Gastrocnemius medialis (tissue), 4 donors: ENCODE measurements at regions not wholly inside any gene's neighbourhood (a gene's known extent, or its start where the extent isn't known, plus 50 kb on each side); places are given as distances from the start of the nearest gene placed in this dataset.
"Not testable (repeated sequence)": the region's sequence is repeated elsewhere in the genome, so short reads cannot be mapped to it uniquely, and the experiment has no call there.

Experiments
- ATAC-seq, 2 donors: fragments of 150-250 bp; one replicate each; pipeline ENCODE4 v1.9.1; 2016
- DNase-seq, 2 donors: peaks; one replicate each; pipeline ENCODE4 v3.0.0-alpha.2; 2019
- H3K27ac ChIP-seq, 4 donors: fragments of 200-600 bp; sonication (generic); 1 replicate in 1 of 4; 2 replicates in 3 of 4; pipeline ENCODE4 v1.5.1; 2016 to 2018; ENCODE audit warnings: mild to moderate bottlenecking in 2 of 4, moderate library complexity in 1 of 4
- H3K27me3 ChIP-seq, 3 donors: fragments of 200-600 bp; sonication (generic) in 2 of 3; 1 replicate in 1 of 3; 2 replicates in 2 of 3; pipeline versions ENCODE4 v1.5.1 to v1.6.0; 2016 to 2019; ENCODE audit warnings: mild to moderate bottlenecking in 1 of 3, moderate library complexity in 1 of 3
- H3K36me3 ChIP-seq, 2 donors: fragments of 200-600 bp; sonication (generic) in 1 of 2; one replicate each; pipeline ENCODE4 v1.5.1; 2017 to 2018
- H3K4me1 ChIP-seq, 2 donors: fragments of 200-600 bp; sonication (generic) in 1 of 2; one replicate each; pipeline ENCODE4 v1.5.1; 2016 to 2017; ENCODE audit warnings: mild to moderate bottlenecking in 2 of 2
- H3K4me3 ChIP-seq, 4 donors: fragments of 200-600 bp; sonication (generic) in 3 of 4; 1 replicate in 1 of 4; 2 replicates in 3 of 4; pipeline ENCODE4 v1.5.1; 2016 to 2019; ENCODE audit warnings: mild to moderate bottlenecking in 2 of 4
- H3K9me3 ChIP-seq, 3 donors: fragments of 200-600 bp; sonication (generic) in 2 of 3; 1 replicate in 1 of 3; 2 replicates in 2 of 3; pipeline ENCODE4 v1.5.1; 2016 to 2019
- CTCF ChIP-seq, 5 experiments: fragments of 450-650 bp in 3 of 5; fragments of 200-600 bp in 2 of 5; sonication (generic) in 2 of 5; IDR thresholded peaks in 4 of 5; conservative IDR thresholded peaks in 1 of 5; 1 replicate in 4 of 5; 2 replicates in 1 of 5; pipeline ENCODE4 v1.5.1; 2016 to 2019; ENCODE audit warnings: antibody characterized with exemption in 5 of 5, mild to moderate bottlenecking in 3 of 5, moderate library complexity in 3 of 5
- POLR2A ChIP-seq, 2 donors: fragments of 450-650 bp; IDR thresholded peaks; one replicate each; pipeline ENCODE4 v1.6.1; 2017; ENCODE audit warnings: antibody characterized with exemption in 2 of 2, mild to moderate bottlenecking in 2 of 2, moderate library complexity in 2 of 2
- in situ Hi-C, 4 donors: fragments of 200-750 bp; cut with MboI; loops; one replicate each; pipeline versions ENCODE4 v1.15.0 to v1.8.0; 2017; ENCODE audit warnings: low sequenced_read_pairs in 4 of 4
- intact Hi-C: fragments of 100-400 bp; cut with DNase I; formaldehyde crosslinking; loops from one replicate; pipeline ENCODE4 v1.15.1; 2023; ENCODE audit warnings: low total_unique reads

GRCh38 chr10:33697016-33697415 lies 362.5 kb upstream of the NRP1 start:
- no peak for ATAC-seq
- no peak for DNase-seq
- Histone ChIP-seq H3K9me3 (no peaks in the 10 kb centered on the region), H3K4me1 (no peaks in the 10 kb centered on the region), H3K27ac (no peak overlapping the region), H3K36me3 (no peaks in the 10 kb centered on the region), H3K4me3 (no peak overlapping the region), H3K27me3 (no peaks in the 10 kb centered on the region)
- TF ChIP-seq CTCF (IDR thresholded peaks at IDR 0.05 in 4 of 5, conservative IDR thresholded peaks at IDR 0.05 in 1 of 5) (no peak), POLR2A (IDR thresholded peaks at IDR 0.05) (no peak)
- in situ Hi-C loops, result no loop called here
- intact Hi-C loops, result no loop called here

- in situ Hi-C loops (no loop called here), intact Hi-C loops (no loop called here)
- no peak overlapping the region for H3K27ac ChIP-seq
- no peaks in the 10 kb centered on the region for H3K27me3 ChIP-seq
- ATAC-seq (no peak), DNase-seq (no peak)
- H3K4me3 ChIP-seq, result no peak overlapping the region
- no peaks in the 10 kb centered on the region for H3K36me3 ChIP-seq
- TF ChIP-seq POLR2A (IDR thresholded peaks at IDR 0.05), result no peak
- no peak for TF ChIP-seq CTCF (IDR thresholded peaks at IDR 0.05 in 4 of 5, conservative IDR thresholded peaks at IDR 0.05 in 1 of 5)
- no peaks in the 10 kb centered on the region for H3K9me3 ChIP-seq
- no peaks in the 10 kb centered on the region for H3K4me1 ChIP-seq
These were observed 361.1 kb upstream of the NRP1 start for GRCh38 chr10:33695536-33695935.

- H3K4me3 ChIP-seq, H3K27me3 ChIP-seq, H3K9me3 ChIP-seq, H3K36me3 ChIP-seq, DNase-seq, H3K4me1 ChIP-seq, ATAC-seq, H3K27ac ChIP-seq, intact Hi-C loops, in situ Hi-C loops: not testable (repeated sequence)
These were observed 356.1 kb upstream of the NRP1 start for GRCh38 chr10:33690536-33690935.

- intact Hi-C loops, result no loop called here
- ATAC-seq (no peak), DNase-seq (no peak)
- no peaks in the 10 kb centered on the region for H3K4me1 ChIP-seq
- H3K27me3 ChIP-seq, result no peaks in the 10 kb centered on the region
- TF ChIP-seq POLR2A (IDR thresholded peaks at IDR 0.05) (no peak), CTCF (IDR thresholded peaks at IDR 0.05 in 4 of 5, conservative IDR thresholded peaks at IDR 0.05 in 1 of 5) (no peak)
- no peaks in the 10 kb centered on the region for H3K36me3 ChIP-seq
- H3K9me3 ChIP-seq, result peaks cover 0 to 4% (median 0%) of the 10 kb centered on the region in 3 donors
- H3K27ac ChIP-seq, result no peak overlapping the region
- no peak overlapping the region for H3K4me3 ChIP-seq
- in situ Hi-C loops, result no loop called here
These were observed 354.0 kb upstream of the NRP1 start for GRCh38 chr10:33688506-33688905.

- intact Hi-C loops, result no loop called here
- Histone ChIP-seq H3K27ac (no peak overlapping the region), H3K4me3 (no peak overlapping the region), H3K27me3 (no peaks in the 10 kb centered on the region), H3K36me3 (no peaks in the 10 kb centered on the region), H3K4me1 (no peaks in the 10 kb centered on the region), H3K9me3 (peaks cover 0 to 4% (median 0%) of the 10 kb centered on the region in 3 donors)
- TF ChIP-seq CTCF (IDR thresholded peaks at IDR 0.05 in 4 of 5, conservative IDR thresholded peaks at IDR 0.05 in 1 of 5) (no peak), POLR2A (IDR thresholded peaks at IDR 0.05) (no peak)
- DNase-seq (no peak), ATAC-seq (no peak)
- in situ Hi-C loops, result no loop called here
These were observed 349.7 kb upstream of the NRP1 start for GRCh38 chr10:33684211-33684611.
